HepG2 (cell line): ENCODE measurements at regions not wholly inside any gene's neighbourhood (a gene's known extent, or its start where the extent isn't known, plus 50 kb on each side); places are given as distances from the start of the nearest gene placed in this dataset.

ENCODE experiments used
- ATAC-seq: fragments of 200-7000 bp; cut with Tn5 transposase; 3 replicates; pipeline ENCODE4 v1.9.1; 2020; ENCODE audit warnings: mild to moderate bottlenecking, moderate library complexity
- BruUV-seq: library from RNA; stranded (reverse); fragments of 400-500 nt; replicated peaks from 2 replicates; lab custom pipeline; 2021; lab: Mats Ljungman, UMichigan
- CTCF ChIA-PET: fragments of 300-600 bp; formaldehyde crosslinking; extraction: SDS; loops from one replicate; lab custom pipeline; 2021; ENCODE audit warnings: low total read pairs, inconsistent platforms, low intra/inter-chr PET ratio; lab: Yijun Ruan, JAX
- POLR2A ChIA-PET: fragments of 350-600 bp; sonication (Branson Sonifier 250); formaldehyde crosslinking; loops from one replicate; lab custom pipeline; 2020; ENCODE audit warnings: antibody characterized with exemption, inconsistent platforms; lab: Yijun Ruan, JAX
- DNase-seq: peaks from one replicate; pipeline ENCODE4 v3.0.0-alpha.2; 2015; ENCODE audit warnings: low spot score
- FAIRE-seq: peaks from 3 replicates; lab custom pipeline; 2011; peaks lifted over from hg19 to GRCh38; lab: Jason Lieb, UNC
- H2AFZ ChIP-seq: one replicate; pipeline ENCODE4 v1.6.1; 2011; ENCODE audit warnings: low read length, inconsistent platforms
- H3K27ac ChIP-seq: fragments of 300-600 bp; 3 replicates; pipeline ENCODE4 v1.8.0; 2011; ENCODE audit warnings: mixed run types, mild to moderate bottlenecking, mixed read lengths, low read length, inconsistent platforms; ENCODE audit not compliant: insufficient read depth; ENCODE audit errors: extremely low read length
- H3K27me3 ChIP-seq, 2 experiments: fragments of 200-600 bp in 1 of 2; 2 replicates in 1 of 2; 3 replicates in 1 of 2; pipeline versions ENCODE4 v1.6.0 to v1.8.0; 2011; ENCODE audit warnings: low read length in 2 of 2, mild to moderate bottlenecking in 2 of 2, moderate library complexity in 2 of 2, inconsistent platforms in 1 of 2; ENCODE audit not compliant: insufficient read depth in 2 of 2, control insufficient read depth in 1 of 2
- H3K36me3 ChIP-seq, 2 experiments: fragments of 200-600 bp in 1 of 2; replicated peaks in 1 of 2; 2 replicates in 1 of 2; 3 replicates in 1 of 2; pipeline versions ENCODE4 v1.5.1 to v1.8.0; 2011; ENCODE audit warnings: low read length in 2 of 2, inconsistent platforms in 1 of 2; ENCODE audit not compliant: insufficient read depth in 2 of 2, control insufficient read depth in 1 of 2
- H3K4me1 ChIP-seq: 2 replicates; pipeline ENCODE4 v1.5.1; 2012; ENCODE audit warnings: low read length, inconsistent platforms; ENCODE audit not compliant: insufficient read depth
- H3K4me2 ChIP-seq: 2 replicates; pipeline ENCODE4 v1.6.0; 2011; ENCODE audit warnings: low read depth, low read length, inconsistent platforms
- H3K4me3 ChIP-seq, 3 experiments: fragments of 200-600 bp in 1 of 3; sonication (generic), shearing (Covaris generic) in 1 of 3; replicated peaks in 1 of 3; 2 replicates each; pipeline ENCODE4 v1.5.1; 2011 to 2016; ENCODE audit warnings: low read length in 3 of 3, inconsistent platforms in 2 of 3, low read depth in 2 of 3, mild to moderate bottlenecking in 2 of 3, control low read depth in 1 of 3, mixed read lengths in 1 of 3; ENCODE audit not compliant: insufficient read depth in 1 of 3
- H3K79me2 ChIP-seq: one replicate; pipeline ENCODE4 v1.6.1; 2011; ENCODE audit warnings: low read length, inconsistent platforms; ENCODE audit not compliant: insufficient read depth
- H3K9ac ChIP-seq: 2 replicates; pipeline ENCODE4 v1.6.0; 2011; ENCODE audit warnings: mild to moderate bottlenecking, low read depth, low read length, inconsistent platforms; ENCODE audit not compliant: insufficient read depth
- H3K9me3 ChIP-seq: 2 replicates; pipeline ENCODE4 v1.5.1; 2012; ENCODE audit warnings: mild to moderate bottlenecking, low read length
- H4K20me1 ChIP-seq: 2 replicates; pipeline ENCODE4 v1.6.0; 2011; ENCODE audit warnings: inconsistent platforms, mild to moderate bottlenecking, low read length, moderate library complexity; ENCODE audit not compliant: insufficient read depth
- AGO1 ChIP-seq: fragments of 200-400 bp; formaldehyde crosslinking; IDR thresholded peaks from 2 replicates; pipeline ENCODE4 v1.6.1; 2017; ENCODE audit warnings: mild to moderate bottlenecking, low read depth, low read length, moderate library complexity; ENCODE audit not compliant: poor library complexity, severe bottlenecking
- WGBS: methylation state at CpG from one replicate; pipeline ENCODE4 v1.1.6; 2017; ENCODE audit warnings: low lambda C conversion rate; 5-methylcytosine and 5-hydroxymethylcytosine counted together
- in situ Hi-C: cut with HindIII; loops from 2 replicates; pipeline ENCODE4 v1.10.0; 2017; ENCODE audit warnings: low pct_unique_long_range_greater_than_20kb; ENCODE audit not compliant: extremely low pct_ligation_motif_present
- intact Hi-C: fragments of 100-400 bp; cut with micrococcal nuclease; formaldehyde crosslinking; loops from one replicate; pipeline ENCODE4 v1.10.0; 2022; ENCODE audit not compliant: unreplicated experiment
- TF ChIP-seq, protein P1 (sequence below): sonication (generic); formaldehyde crosslinking; IDR thresholded peaks from 2 replicates; pipeline ENCODE4 v1.5.1; 2020; ENCODE audit warnings: mild to moderate bottlenecking, missing genetic modification reagents, borderline replicate concordance

- Histone ChIP-seq H3K4me2 (no peak overlapping the region), H2AFZ (no peak overlapping the region), H3K79me2 (no peaks in the 10 kb centered on the region), H3K4me3 (no peak overlapping the region), H4K20me1 (no peaks in the 10 kb centered on the region), H3K27me3 (no peaks in the 10 kb centered on the region), H3K36me3 (no peaks in the 10 kb centered on the region), H3K9me3 (no peaks in the 10 kb centered on the region), H3K4me1 (peaks cover 55% of the 10 kb centered on the region), H3K27ac (no peak overlapping the region), H3K9ac (no peak overlapping the region)
- ChIA-PET CTCF (no interaction called here), POLR2A (interaction anchor here (1.5 kb wide), 1 partner anchor 10 kb away, joined by 4 read pairs; no protein-coding TSS in a partner anchor)
- no peak for FAIRE-seq
- in situ Hi-C loops: no loop called here
- intact Hi-C loops: no loop called here
- ATAC-seq: no peak
- no peak for DNase-seq
- WGBS: 90% methylated on average over 4 of the region's 4 CpGs
- no peak for TF ChIP-seq AGO1
- TF ChIP-seq, protein P1, sequence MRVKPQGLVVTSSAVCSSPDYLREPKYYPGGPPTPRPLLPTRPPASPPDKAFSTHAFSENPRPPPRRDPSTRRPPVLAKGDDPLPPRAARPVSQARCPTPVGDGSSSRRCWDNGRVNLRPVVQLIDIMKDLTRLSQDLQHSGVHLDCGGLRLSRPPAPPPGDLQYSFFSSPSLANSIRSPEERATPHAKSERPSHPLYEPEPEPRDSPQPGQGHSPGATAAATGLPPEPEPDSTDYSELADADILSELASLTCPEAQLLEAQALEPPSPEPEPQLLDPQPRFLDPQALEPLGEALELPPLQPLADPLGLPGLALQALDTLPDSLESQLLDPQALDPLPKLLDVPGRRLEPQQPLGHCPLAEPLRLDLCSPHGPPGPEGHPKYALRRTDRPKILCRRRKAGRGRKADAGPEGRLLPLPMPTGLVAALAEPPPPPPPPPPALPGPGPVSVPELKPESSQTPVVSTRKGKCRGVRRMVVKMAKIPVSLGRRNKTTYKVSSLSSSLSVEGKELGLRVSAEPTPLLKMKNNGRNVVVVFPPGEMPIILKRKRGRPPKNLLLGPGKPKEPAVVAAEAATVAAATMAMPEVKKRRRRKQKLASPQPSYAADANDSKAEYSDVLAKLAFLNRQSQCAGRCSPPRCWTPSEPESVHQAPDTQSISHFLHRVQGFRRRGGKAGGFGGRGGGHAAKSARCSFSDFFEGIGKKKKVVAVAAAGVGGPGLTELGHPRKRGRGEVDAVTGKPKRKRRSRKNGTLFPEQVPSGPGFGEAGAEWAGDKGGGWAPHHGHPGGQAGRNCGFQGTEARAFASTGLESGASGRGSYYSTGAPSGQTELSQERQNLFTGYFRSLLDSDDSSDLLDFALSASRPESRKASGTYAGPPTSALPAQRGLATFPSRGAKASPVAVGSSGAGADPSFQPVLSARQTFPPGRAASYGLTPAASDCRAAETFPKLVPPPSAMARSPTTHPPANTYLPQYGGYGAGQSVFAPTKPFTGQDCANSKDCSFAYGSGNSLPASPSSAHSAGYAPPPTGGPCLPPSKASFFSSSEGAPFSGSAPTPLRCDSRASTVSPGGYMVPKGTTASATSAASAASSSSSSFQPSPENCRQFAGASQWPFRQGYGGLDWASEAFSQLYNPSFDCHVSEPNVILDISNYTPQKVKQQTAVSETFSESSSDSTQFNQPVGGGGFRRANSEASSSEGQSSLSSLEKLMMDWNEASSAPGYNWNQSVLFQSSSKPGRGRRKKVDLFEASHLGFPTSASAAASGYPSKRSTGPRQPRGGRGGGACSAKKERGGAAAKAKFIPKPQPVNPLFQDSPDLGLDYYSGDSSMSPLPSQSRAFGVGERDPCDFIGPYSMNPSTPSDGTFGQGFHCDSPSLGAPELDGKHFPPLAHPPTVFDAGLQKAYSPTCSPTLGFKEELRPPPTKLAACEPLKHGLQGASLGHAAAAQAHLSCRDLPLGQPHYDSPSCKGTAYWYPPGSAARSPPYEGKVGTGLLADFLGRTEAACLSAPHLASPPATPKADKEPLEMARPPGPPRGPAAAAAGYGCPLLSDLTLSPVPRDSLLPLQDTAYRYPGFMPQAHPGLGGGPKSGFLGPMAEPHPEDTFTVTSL: no peak
- no TSS peak for BruUV-seq
These were observed 493.9 kb upstream of the MARCKS start for GRCh38 chr6:113363048-113363798.
